Glutamatergic neuron (in vitro differentiated cells): ENCODE measurements at regions not wholly inside any gene's neighbourhood (a gene's known extent, or its start where the extent isn't known, plus 50 kb on each side); places are given as distances from the start of the nearest gene placed in this dataset.

Source experiments
- DNase-seq: peaks from one replicate; pipeline ENCODE4 v3.0.0; 2022
- H3K27ac Mint-ChIP-seq: one replicate; pipeline ENCODE4 v1.8.0; 2020; ENCODE audit warnings: mild to moderate bottlenecking, mixed read lengths, inconsistent platforms; ENCODE audit not compliant: unreplicated experiment
- H3K27me3 Mint-ChIP-seq: one replicate; pipeline ENCODE4 v1.8.0; 2020; ENCODE audit warnings: mild to moderate bottlenecking, moderate library complexity, mixed read lengths, inconsistent platforms; ENCODE audit not compliant: unreplicated experiment
- H3K36me3 Mint-ChIP-seq: one replicate; pipeline ENCODE4 v1.8.0; 2020; ENCODE audit warnings: mild to moderate bottlenecking, mixed read lengths, inconsistent platforms; ENCODE audit not compliant: unreplicated experiment
- H3K4me1 Mint-ChIP-seq: one replicate; pipeline ENCODE4 v1.8.0; 2020; ENCODE audit warnings: mild to moderate bottlenecking, low read depth, mixed read lengths, inconsistent platforms; ENCODE audit not compliant: unreplicated experiment
- H3K4me3 Mint-ChIP-seq: one replicate; pipeline ENCODE4 v1.8.0; 2020; ENCODE audit warnings: mild to moderate bottlenecking, mixed read lengths, inconsistent platforms; ENCODE audit not compliant: unreplicated experiment
- H3K9me3 Mint-ChIP-seq: one replicate; pipeline ENCODE4 v1.8.0; 2020; ENCODE audit warnings: mild to moderate bottlenecking, moderate library complexity, mixed read lengths, inconsistent platforms; ENCODE audit not compliant: unreplicated experiment
- CTCF ChIP-seq: fragments of 200-600 bp; sonication (generic); IDR thresholded peaks from one replicate; pipeline ENCODE4 v1.5.0; 2021; ENCODE audit not compliant: partially characterized antibody, unreplicated experiment

GRCh38 chr13:50345804-50346203 is 330.6 kb downstream of the KCNRG start:
- H3K4me1 Mint-ChIP-seq = peaks cover 9% of the 10 kb centered on the region
- TF ChIP-seq CTCF = no peak
- H3K36me3 Mint-ChIP-seq = peaks cover 12% of the 10 kb centered on the region
- peaks cover 10% of the 10 kb centered on the region for H3K9me3 Mint-ChIP-seq
- H3K4me3 Mint-ChIP-seq = no peak overlapping the region
- H3K27ac Mint-ChIP-seq = no peak overlapping the region
- H3K27me3 Mint-ChIP-seq = peaks cover 3% of the 10 kb centered on the region
- DNase-seq = no peak

GRCh38 chr13:50348371-50348770 is 333.1 kb downstream of the KCNRG start:
- H3K36me3 Mint-ChIP-seq = peaks cover 12% of the 10 kb centered on the region
- no peak overlapping the region for H3K4me3 Mint-ChIP-seq

GRCh38 chr13:50352720-50353480 is 337.7 kb downstream of the KCNRG start:
- DNase-seq = no peak
- H3K9me3 Mint-ChIP-seq = peaks cover 2% of the 10 kb centered on the region
- H3K4me1 Mint-ChIP-seq = peaks cover 19% of the 10 kb centered on the region
- TF ChIP-seq CTCF = no peak
- no peak overlapping the region for H3K4me3 Mint-ChIP-seq
- H3K27me3 Mint-ChIP-seq = no peaks in the 10 kb centered on the region
- H3K27ac Mint-ChIP-seq = no peak overlapping the region
- no peaks in the 10 kb centered on the region for H3K36me3 Mint-ChIP-seq

More at GRCh38 chr13:50348371-50348770, 333.1 kb downstream of the KCNRG start:
- TF ChIP-seq CTCF = no peak
- Mint-ChIP-seq H3K9me3 (no peaks in the 10 kb centered on the region), H3K27ac (no peak overlapping the region), H3K27me3 (no peaks in the 10 kb centered on the region), H3K4me1 (no peaks in the 10 kb centered on the region)
- DNase-seq = no peak

- Mint-ChIP-seq H3K27ac (no peak overlapping the region), H3K36me3 (no peaks in the 10 kb centered on the region), H3K9me3 (peaks cover 2% of the 10 kb centered on the region), H3K27me3 (no peaks in the 10 kb centered on the region), H3K4me3 (no peak overlapping the region), H3K4me1 (peaks cover 19% of the 10 kb centered on the region)
- no peak for TF ChIP-seq CTCF
- DNase-seq = no peak
These were observed 338.6 kb downstream of the KCNRG start for GRCh38 chr13:50353651-50354415.

- H3K27me3 Mint-ChIP-seq = no peaks in the 10 kb centered on the region
- no peaks in the 10 kb centered on the region for H3K36me3 Mint-ChIP-seq
- peaks cover 19% of the 10 kb centered on the region for H3K4me1 Mint-ChIP-seq
- H3K9me3 Mint-ChIP-seq = peaks cover 2% of the 10 kb centered on the region
- no peak overlapping the region for H3K4me3 Mint-ChIP-seq
- no peak for DNase-seq
- no peak overlapping the region for H3K27ac Mint-ChIP-seq
- no peak for TF ChIP-seq CTCF
These were observed 340.6 kb downstream of the KCNRG start for GRCh38 chr13:50355797-50356196.
